DND-41 (cell line): ENCODE measurements at regions not wholly inside any gene's neighbourhood (a gene's known extent, or its start where the extent isn't known, plus 50 kb on each side); places are given as distances from the start of the nearest gene placed in this dataset.

ENCODE experiments used
- ATAC-seq: fragments of 200-7000 bp; cut with Tn5 transposase; 3 replicates; pipeline ENCODE4 v1.9.1; 2021; ENCODE audit warnings: low read depth; ENCODE audit not compliant: insufficient read depth
- DNase-seq: peaks from one replicate; pipeline ENCODE4 v3.0.0-alpha.2; 2020
- H2AFZ ChIP-seq: 2 replicates; pipeline ENCODE4 v1.6.0; 2012; ENCODE audit warnings: low read depth, low read length
- H3K27ac ChIP-seq: 2 replicates; pipeline ENCODE4 v1.5.1; 2012; ENCODE audit warnings: low read length, inconsistent platforms
- H3K27me3 ChIP-seq: fragments of 200-600 bp; sonication (generic); 2 replicates; pipeline ENCODE4 v1.6.0; 2012; ENCODE audit warnings: low read length, mild to moderate bottlenecking, inconsistent platforms; ENCODE audit not compliant: insufficient read depth, poor library complexity
- H3K36me3 ChIP-seq: 2 replicates; pipeline ENCODE4 v1.5.1; 2012; ENCODE audit warnings: low read length, inconsistent platforms; ENCODE audit not compliant: insufficient read depth
- H3K4me1 ChIP-seq: 2 replicates; pipeline ENCODE4 v1.5.1; 2012; ENCODE audit warnings: mild to moderate bottlenecking, low read length; ENCODE audit not compliant: insufficient read depth
- H3K4me2 ChIP-seq: 2 replicates; pipeline ENCODE4 v1.6.0; 2012; ENCODE audit warnings: mild to moderate bottlenecking, moderate library complexity, low read length, inconsistent platforms; ENCODE audit not compliant: insufficient read depth
- H3K4me3 ChIP-seq, 2 experiments: fragments of 200-600 bp in 1 of 2; shearing (Covaris generic) in 1 of 2; 2 replicates each; pipeline ENCODE4 v1.5.1; 2012 to 2016; ENCODE audit warnings: inconsistent platforms in 2 of 2, low read length in 2 of 2, mild to moderate bottlenecking in 2 of 2, low read depth in 1 of 2, moderate library complexity in 1 of 2
- H3K79me2 ChIP-seq: 2 replicates; pipeline ENCODE4 v1.6.0; 2012; ENCODE audit warnings: low read length, inconsistent platforms; ENCODE audit not compliant: insufficient read depth
- H3K9ac ChIP-seq: 2 replicates; pipeline ENCODE4 v1.6.0; 2012; ENCODE audit warnings: low read depth, mild to moderate bottlenecking, inconsistent platforms, low read length, moderate library complexity
- H3K9me3 ChIP-seq: 2 replicates; pipeline ENCODE4 v1.5.1; 2012; ENCODE audit warnings: low read length, moderate library complexity, mild to moderate bottlenecking, inconsistent platforms; ENCODE audit not compliant: insufficient read depth, severe bottlenecking
- H4K20me1 ChIP-seq: 2 replicates; pipeline ENCODE4 v1.6.0; 2012; ENCODE audit warnings: low read length; ENCODE audit not compliant: insufficient read depth
- CTCF ChIP-seq: IDR thresholded peaks from 2 replicates; pipeline ENCODE4 v1.5.1; 2012; ENCODE audit warnings: borderline replicate concordance, low read length, moderate library complexity, mild to moderate bottlenecking; ENCODE audit not compliant: poor library complexity, severe bottlenecking; ENCODE audit errors: extremely low read depth
- EZH2 ChIP-seq: IDR thresholded peaks from 3 replicates; pipeline ENCODE4 v1.6.1; 2012; ENCODE audit warnings: borderline replicate concordance, low read depth, mild to moderate bottlenecking, moderate library complexity, low read length, inconsistent platforms; ENCODE audit not compliant: severe bottlenecking

GRCh38 chr18:75644871-75645270 is 217.4 kb upstream of the SMIM21 start:
- H3K4me3 ChIP-seq: no peak overlapping the region
- no peak overlapping the region for H3K27ac ChIP-seq
- no peak overlapping the region for H2AFZ ChIP-seq
- no peaks in the 10 kb centered on the region for H4K20me1 ChIP-seq
- no peaks in the 10 kb centered on the region for H3K36me3 ChIP-seq
- H3K4me2 ChIP-seq: no peak overlapping the region
- no peak overlapping the region for H3K9ac ChIP-seq
- no peaks in the 10 kb centered on the region for H3K79me2 ChIP-seq
- H3K27me3 ChIP-seq: no peaks in the 10 kb centered on the region
- H3K4me1 ChIP-seq: no peaks in the 10 kb centered on the region
- TF ChIP-seq CTCF (no peak), EZH2 (no peak)
- ATAC-seq (no peak), DNase-seq (no peak)
- H3K9me3 ChIP-seq: no peaks in the 10 kb centered on the region

DNA sequence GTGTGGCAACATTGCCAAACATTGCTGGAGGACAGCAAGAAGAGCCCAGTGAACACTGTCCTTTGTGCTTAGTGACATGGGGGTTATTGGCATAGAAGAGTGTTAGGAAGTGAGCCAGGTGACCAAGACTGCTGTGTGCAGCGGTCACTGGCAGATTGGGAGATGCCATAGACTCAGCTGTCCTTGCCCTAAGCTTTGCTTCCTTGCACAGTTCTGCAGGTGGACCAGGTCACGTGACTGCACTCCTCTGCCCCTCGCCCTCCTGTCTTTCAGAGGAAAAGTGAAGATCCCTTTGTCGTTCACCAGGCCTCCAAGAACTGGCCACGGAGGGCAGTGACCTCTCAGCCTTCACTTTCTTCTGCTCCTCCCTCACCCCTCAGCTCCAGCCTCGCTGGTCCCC is 215.6 kb upstream of the SMIM21 start:
- Histone ChIP-seq H3K36me3 (no peaks in the 10 kb centered on the region), H3K4me2 (no peak overlapping the region), H3K4me3 (no peak overlapping the region), H3K27ac (no peak overlapping the region), H3K4me1 (no peaks in the 10 kb centered on the region), H3K27me3 (no peaks in the 10 kb centered on the region), H2AFZ (no peak overlapping the region), H3K79me2 (no peaks in the 10 kb centered on the region), H3K9me3 (no peaks in the 10 kb centered on the region), H3K9ac (no peak overlapping the region), H4K20me1 (no peaks in the 10 kb centered on the region)
- no peak for DNase-seq
- ATAC-seq: no peak
- TF ChIP-seq CTCF (no peak), EZH2 (no peak)

- H3K79me2 ChIP-seq: no peaks in the 10 kb centered on the region
- no peak overlapping the region for H3K27ac ChIP-seq
- no peak overlapping the region for H3K4me2 ChIP-seq
- DNase-seq: no peak
- no peaks in the 10 kb centered on the region for H3K9me3 ChIP-seq
- H3K4me1 ChIP-seq: no peaks in the 10 kb centered on the region
- no peak overlapping the region for H2AFZ ChIP-seq
- no peak for ATAC-seq
- H3K27me3 ChIP-seq: no peaks in the 10 kb centered on the region
- no peaks in the 10 kb centered on the region for H4K20me1 ChIP-seq
- no peaks in the 10 kb centered on the region for H3K36me3 ChIP-seq
- no peak overlapping the region for H3K4me3 ChIP-seq
- H3K9ac ChIP-seq: no peak overlapping the region
- TF ChIP-seq CTCF: no peak
- no peak for TF ChIP-seq EZH2
Observed at GRCh38 chr18:75639472-75639831, 211.9 kb upstream of the SMIM21 start.

DNA sequence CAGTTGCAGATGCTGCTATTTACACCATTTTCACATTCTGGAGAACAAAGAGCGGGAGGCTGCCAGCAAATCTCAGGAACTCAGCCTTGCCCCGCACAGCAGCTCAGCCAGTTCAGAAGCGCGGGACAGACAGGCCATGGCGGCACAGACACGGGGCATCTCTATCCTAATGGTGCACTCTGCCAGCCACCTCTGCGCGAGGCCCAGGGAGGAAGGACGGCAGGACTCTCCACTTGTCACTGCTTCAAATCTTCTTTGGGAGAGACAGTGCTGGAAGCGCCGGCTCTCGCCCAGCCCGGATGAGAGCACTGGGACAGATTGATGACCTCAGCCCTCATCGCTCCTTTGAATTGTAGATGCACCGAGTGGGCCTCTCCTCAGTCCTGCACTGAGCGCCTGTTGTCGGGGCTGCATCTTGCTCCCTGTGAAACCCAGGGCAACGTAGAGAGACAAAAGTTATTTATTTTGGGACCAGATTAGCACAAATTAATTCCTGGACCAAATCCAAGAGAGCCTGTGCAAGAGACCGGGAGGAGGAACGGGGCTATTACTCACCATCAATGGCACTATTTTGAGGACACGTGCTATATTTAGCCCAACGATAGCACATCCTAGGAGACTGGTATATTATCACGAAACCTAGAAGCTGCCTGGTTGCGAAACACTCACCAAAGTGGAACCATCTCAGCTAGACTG is 211.4 kb upstream of the SMIM21 start:
- H3K27me3 ChIP-seq: no peaks in the 10 kb centered on the region
- TF ChIP-seq EZH2 (no peak), CTCF (no peak)
- H3K4me1 ChIP-seq: no peaks in the 10 kb centered on the region
- no peak overlapping the region for H3K4me3 ChIP-seq
- no peak overlapping the region for H3K27ac ChIP-seq
- no peak for DNase-seq
- no peaks in the 10 kb centered on the region for H4K20me1 ChIP-seq
- no peaks in the 10 kb centered on the region for H3K9me3 ChIP-seq
- no peak overlapping the region for H2AFZ ChIP-seq
- H3K4me2 ChIP-seq: no peak overlapping the region
- no peaks in the 10 kb centered on the region for H3K79me2 ChIP-seq
- no peaks in the 10 kb centered on the region for H3K36me3 ChIP-seq
- no peak overlapping the region for H3K9ac ChIP-seq
- ATAC-seq: no peak
